ENCODE measurements at regions not wholly inside any gene's neighbourhood (a gene's known extent, or its start where the extent isn't known, plus 50 kb on each side); places are given as distances from the start of the nearest gene placed in this dataset.

DNA sequence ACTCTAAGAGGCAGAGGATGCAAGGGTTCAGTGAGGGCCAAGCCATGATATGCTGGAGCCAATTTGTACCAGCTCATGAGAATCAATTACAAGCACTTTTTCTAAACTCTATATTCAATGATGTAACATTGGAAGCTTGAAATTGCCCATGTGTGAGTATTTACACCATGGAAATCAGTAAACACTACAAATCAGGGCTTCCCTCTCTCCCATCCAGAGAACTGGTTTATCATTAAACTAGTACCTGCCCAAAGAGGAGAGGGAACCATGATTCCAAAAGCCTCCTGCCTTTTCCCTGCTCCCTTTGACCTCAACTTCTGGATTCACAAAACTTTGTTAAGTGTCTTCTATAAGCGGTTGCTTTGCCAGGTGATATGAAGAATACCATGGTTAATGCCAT is 52.5 kb upstream of the BICC1 start:
- no peak for TF ChIP-seq CTCF (IDR thresholded peaks at IDR 0.05)
- TF ChIP-seq POLR2A (IDR thresholded peaks at IDR 0.05), result no peak

Data from heart left ventricle (tissue), 13 donors.